Stimulated activated CD8-positive, alpha-beta memory T cell treated with anti-CD3 and anti-CD28 coated beads, Interleukin-2, amount 100 ng/mL, for 48 hours (primary cell): ENCODE measurements at regions not wholly inside any gene's neighbourhood (a gene's known extent, or its start where the extent isn't known, plus 50 kb on each side); places are given as distances from the start of the nearest gene placed in this dataset.

Source experiments
- DNase-seq, 2 donors: peaks; one replicate each; pipeline ENCODE4 v3.0.0-alpha.2; 2020; ENCODE audit warnings: low read depth in 2 of 2

GRCh38 chr1:163744301-163744887 is 422.6 kb downstream of the NUF2 start:
- no peak for DNase-seq

GRCh38 chr1:163745204-163745603 is 423.4 kb downstream of the NUF2 start:
- DNase-seq = no peak

- no peak for DNase-seq
These were observed 425.5 kb downstream of the NUF2 start for GRCh38 chr1:163747261-163747660.

GRCh38 chr1:163747855-163748254 is 426.1 kb downstream of the NUF2 start:
- no peak for DNase-seq

GRCh38 chr1:163758977-163759670 is 437.4 kb downstream of the NUF2 start:
- DNase-seq = no peak

GRCh38 chr1:163761898-163762297 is 440.1 kb downstream of the NUF2 start:
- no peak for DNase-seq

- no peak for DNase-seq
These were observed 444.6 kb downstream of the NUF2 start for GRCh38 chr1:163766257-163766918.

- no peak for DNase-seq
These were observed 446.8 kb downstream of the NUF2 start for GRCh38 chr1:163768576-163768975.

GRCh38 chr1:163770265-163770664 is 448.5 kb downstream of the NUF2 start:
- no peak for DNase-seq

GRCh38 chr1:163771637-163772036 is 449.9 kb downstream of the NUF2 start:
- no peak for DNase-seq

GRCh38 chr1:163772246-163772645 is 450.5 kb downstream of the NUF2 start:
- DNase-seq = no peak

- no peak for DNase-seq
These were observed 451.6 kb downstream of the NUF2 start for GRCh38 chr1:163773396-163773795.

- DNase-seq = no peak
These were observed 452.7 kb downstream of the NUF2 start for GRCh38 chr1:163774401-163774945.

- DNase-seq = no peak
These were observed 453.3 kb downstream of the NUF2 start for GRCh38 chr1:163774978-163775620.

GRCh38 chr1:163777205-163777604 is 455.5 kb downstream of the NUF2 start:
- no peak for DNase-seq

- DNase-seq = no peak
These were observed 459.4 kb downstream of the NUF2 start for GRCh38 chr1:163781146-163781545.

- DNase-seq = no peak
These were observed 464.2 kb downstream of the NUF2 start for GRCh38 chr1:163785868-163786405.

GRCh38 chr1:163789911-163790310 is 468.2 kb downstream of the NUF2 start:
- no peak for DNase-seq

GRCh38 chr1:163794551-163794950 is 472.8 kb downstream of the NUF2 start:
- no peak for DNase-seq

GRCh38 chr1:163796394-163796821 is 474.7 kb downstream of the NUF2 start:
- no peak for DNase-seq

GRCh38 chr1:163797816-163798215 is 476.1 kb downstream of the NUF2 start:
- no peak for DNase-seq

GRCh38 chr1:163799190-163799805 is 477.5 kb downstream of the NUF2 start:
- DNase-seq = no peak
